ENCODE measurements at regions not wholly inside any gene's neighbourhood (a gene's known extent, or its start where the extent isn't known, plus 50 kb on each side); places are given as distances from the start of the nearest gene placed in this dataset.

DNA sequence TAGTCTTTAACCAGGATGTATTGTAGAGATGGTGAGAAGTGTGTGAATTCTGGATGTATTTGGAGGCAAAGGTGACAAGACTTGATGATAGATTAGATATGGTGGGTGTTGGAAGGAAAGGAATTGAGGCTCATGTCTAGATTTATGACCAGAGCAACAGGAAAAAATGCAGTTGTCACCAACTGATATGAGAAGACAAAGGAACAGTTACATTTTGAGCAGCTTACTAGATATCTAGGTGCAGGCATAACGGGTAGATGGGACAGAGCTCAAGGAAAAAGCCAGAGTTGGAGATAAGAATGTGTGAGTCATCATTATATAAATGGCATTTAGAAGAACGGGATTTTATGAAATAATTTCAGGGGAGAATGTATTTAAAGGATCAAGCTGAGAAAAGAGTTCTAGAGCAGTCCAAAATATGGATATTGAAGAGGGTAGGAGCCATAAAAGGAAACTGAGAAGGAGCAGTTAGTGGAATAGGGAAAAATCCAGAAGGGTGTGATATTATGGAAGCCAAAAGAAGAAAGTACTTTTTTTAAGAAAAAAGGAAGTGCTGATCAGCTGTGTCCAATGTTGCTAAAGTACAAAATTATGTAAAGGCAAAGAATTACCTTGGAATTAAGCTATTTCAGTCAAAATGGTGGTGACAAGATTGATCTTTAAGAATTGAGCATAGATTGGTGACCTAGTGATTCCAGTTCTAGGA is 262.5 kb downstream of the CGGBP1 start:
- TF ChIP-seq, protein P1, sequence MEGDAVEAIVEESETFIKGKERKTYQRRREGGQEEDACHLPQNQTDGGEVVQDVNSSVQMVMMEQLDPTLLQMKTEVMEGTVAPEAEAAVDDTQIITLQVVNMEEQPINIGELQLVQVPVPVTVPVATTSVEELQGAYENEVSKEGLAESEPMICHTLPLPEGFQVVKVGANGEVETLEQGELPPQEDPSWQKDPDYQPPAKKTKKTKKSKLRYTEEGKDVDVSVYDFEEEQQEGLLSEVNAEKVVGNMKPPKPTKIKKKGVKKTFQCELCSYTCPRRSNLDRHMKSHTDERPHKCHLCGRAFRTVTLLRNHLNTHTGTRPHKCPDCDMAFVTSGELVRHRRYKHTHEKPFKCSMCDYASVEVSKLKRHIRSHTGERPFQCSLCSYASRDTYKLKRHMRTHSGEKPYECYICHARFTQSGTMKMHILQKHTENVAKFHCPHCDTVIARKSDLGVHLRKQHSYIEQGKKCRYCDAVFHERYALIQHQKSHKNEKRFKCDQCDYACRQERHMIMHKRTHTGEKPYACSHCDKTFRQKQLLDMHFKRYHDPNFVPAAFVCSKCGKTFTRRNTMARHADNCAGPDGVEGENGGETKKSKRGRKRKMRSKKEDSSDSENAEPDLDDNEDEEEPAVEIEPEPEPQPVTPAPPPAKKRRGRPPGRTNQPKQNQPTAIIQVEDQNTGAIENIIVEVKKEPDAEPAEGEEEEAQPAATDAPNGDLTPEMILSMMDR (IDR thresholded peaks at IDR 0.05), result no peak
- TF ChIP-seq, protein P2, sequence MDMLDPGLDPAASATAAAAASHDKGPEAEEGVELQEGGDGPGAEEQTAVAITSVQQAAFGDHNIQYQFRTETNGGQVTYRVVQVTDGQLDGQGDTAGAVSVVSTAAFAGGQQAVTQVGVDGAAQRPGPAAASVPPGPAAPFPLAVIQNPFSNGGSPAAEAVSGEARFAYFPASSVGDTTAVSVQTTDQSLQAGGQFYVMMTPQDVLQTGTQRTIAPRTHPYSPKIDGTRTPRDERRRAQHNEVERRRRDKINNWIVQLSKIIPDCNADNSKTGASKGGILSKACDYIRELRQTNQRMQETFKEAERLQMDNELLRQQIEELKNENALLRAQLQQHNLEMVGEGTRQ (CRISPR knock-in tag; IDR thresholded peaks at IDR 0.05), result no peak
- no peak for TF ChIP-seq CREB1 (CRISPR knock-in tag; IDR thresholded peaks at IDR 0.05)
- TF ChIP-seq NR3C1 (CRISPR knock-in tag; conservative IDR thresholded peaks at IDR 0.05; ENCODE audit: low read depth), result no peak
- no peak for TF ChIP-seq GABPB1 (CRISPR knock-in tag; IDR thresholded peaks at IDR 0.05)
- TF ChIP-seq GTF2I (CRISPR knock-in tag; conservative IDR thresholded peaks at IDR 0.05), result no peak
- TF ChIP-seq, protein P3, sequence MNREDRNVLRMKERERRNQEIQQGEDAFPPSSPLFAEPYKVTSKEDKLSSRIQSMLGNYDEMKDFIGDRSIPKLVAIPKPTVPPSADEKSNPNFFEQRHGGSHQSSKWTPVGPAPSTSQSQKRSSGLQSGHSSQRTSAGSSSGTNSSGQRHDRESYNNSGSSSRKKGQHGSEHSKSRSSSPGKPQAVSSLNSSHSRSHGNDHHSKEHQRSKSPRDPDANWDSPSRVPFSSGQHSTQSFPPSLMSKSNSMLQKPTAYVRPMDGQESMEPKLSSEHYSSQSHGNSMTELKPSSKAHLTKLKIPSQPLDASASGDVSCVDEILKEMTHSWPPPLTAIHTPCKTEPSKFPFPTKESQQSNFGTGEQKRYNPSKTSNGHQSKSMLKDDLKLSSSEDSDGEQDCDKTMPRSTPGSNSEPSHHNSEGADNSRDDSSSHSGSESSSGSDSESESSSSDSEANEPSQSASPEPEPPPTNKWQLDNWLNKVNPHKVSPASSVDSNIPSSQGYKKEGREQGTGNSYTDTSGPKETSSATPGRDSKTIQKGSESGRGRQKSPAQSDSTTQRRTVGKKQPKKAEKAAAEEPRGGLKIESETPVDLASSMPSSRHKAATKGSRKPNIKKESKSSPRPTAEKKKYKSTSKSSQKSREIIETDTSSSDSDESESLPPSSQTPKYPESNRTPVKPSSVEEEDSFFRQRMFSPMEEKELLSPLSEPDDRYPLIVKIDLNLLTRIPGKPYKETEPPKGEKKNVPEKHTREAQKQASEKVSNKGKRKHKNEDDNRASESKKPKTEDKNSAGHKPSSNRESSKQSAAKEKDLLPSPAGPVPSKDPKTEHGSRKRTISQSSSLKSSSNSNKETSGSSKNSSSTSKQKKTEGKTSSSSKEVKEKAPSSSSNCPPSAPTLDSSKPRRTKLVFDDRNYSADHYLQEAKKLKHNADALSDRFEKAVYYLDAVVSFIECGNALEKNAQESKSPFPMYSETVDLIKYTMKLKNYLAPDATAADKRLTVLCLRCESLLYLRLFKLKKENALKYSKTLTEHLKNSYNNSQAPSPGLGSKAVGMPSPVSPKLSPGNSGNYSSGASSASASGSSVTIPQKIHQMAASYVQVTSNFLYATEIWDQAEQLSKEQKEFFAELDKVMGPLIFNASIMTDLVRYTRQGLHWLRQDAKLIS (CRISPR knock-in tag; IDR thresholded peaks at IDR 0.05; ENCODE audit: borderline replicate concordance), result no peak
- TF ChIP-seq, protein P4, sequence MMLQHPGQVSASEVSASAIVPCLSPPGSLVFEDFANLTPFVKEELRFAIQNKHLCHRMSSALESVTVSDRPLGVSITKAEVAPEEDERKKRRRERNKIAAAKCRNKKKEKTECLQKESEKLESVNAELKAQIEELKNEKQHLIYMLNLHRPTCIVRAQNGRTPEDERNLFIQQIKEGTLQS (CRISPR knock-in tag; conservative IDR thresholded peaks at IDR 0.05), result no peak
- TF ChIP-seq ATF1 (CRISPR knock-in tag; IDR thresholded peaks at IDR 0.05), result no peak
- TF ChIP-seq, protein P5, sequence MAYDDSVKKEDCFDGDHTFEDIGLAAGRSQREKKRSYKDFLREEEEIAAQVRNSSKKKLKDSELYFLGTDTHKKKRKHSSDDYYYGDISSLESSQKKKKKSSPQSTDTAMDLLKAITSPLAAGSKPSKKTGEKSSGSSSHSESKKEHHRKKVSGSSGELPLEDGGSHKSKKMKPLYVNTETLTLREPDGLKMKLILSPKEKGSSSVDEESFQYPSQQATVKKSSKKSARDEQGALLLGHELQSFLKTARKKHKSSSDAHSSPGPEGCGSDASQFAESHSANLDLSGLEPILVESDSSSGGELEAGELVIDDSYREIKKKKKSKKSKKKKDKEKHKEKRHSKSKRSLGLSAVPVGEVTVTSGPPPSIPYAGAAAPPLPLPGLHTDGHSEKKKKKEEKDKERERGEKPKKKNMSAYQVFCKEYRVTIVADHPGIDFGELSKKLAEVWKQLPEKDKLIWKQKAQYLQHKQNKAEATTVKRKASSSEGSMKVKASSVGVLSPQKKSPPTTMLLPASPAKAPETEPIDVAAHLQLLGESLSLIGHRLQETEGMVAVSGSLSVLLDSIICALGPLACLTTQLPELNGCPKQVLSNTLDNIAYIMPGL (CRISPR knock-in tag; IDR thresholded peaks at IDR 0.05), result no peak
- no peak for TF ChIP-seq TEAD4 (CRISPR knock-in tag; IDR thresholded peaks at IDR 0.05)
